ENCODE measurements at regions not wholly inside any gene's neighbourhood (a gene's known extent, or its start where the extent isn't known, plus 50 kb on each side); places are given as distances from the start of the nearest gene placed in this dataset.
"Not testable (repeated sequence)": the region's sequence is repeated elsewhere in the genome, so short reads cannot be mapped to it uniquely, and the experiment has no call there.

DNA sequence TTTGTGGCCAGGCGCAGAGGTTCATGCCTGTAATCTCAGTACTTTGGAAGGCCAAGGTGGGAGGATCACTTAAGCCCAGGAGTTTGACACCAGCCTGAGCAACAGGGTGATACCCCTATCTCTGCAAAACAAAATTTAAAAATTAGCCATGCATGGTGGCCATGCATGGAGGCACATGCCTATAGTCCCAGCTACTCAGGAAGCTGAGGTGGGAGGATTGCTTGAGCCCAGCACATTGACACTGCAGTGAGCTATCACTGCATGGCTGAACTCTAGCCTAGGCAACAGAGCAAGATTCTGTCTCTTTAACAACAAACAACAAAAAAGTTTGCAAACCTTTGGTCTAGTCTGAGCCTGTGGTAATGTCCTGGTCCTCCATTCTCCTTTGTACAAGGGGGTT is 69.2 kb upstream of the CNEP1R1 start:
- Histone ChIP-seq H3K27me3 (ENCODE audit: control insufficient read depth, insufficient read depth, low read length) (no peaks in the 10 kb centered on the region), H3K9me3 (ENCODE audit: control insufficient read depth, low read length) (no peaks in the 10 kb centered on the region), H3K9ac (no peak overlapping the region), H3K27ac (no peak overlapping the region), H3K4me3 (ENCODE audit: low read depth, low read length) (no peak overlapping the region), H3K36me3 (ENCODE audit: control insufficient read depth, insufficient read depth, low read length) (no peaks in the 10 kb centered on the region), H3K79me2 (no peaks in the 10 kb centered on the region), H3K4me2 (ENCODE audit: low read length) (no peak overlapping the region), H3K4me1 (no peaks in the 10 kb centered on the region), H2AFZ (no peak overlapping the region)
- TF ChIP-seq, protein P1, sequence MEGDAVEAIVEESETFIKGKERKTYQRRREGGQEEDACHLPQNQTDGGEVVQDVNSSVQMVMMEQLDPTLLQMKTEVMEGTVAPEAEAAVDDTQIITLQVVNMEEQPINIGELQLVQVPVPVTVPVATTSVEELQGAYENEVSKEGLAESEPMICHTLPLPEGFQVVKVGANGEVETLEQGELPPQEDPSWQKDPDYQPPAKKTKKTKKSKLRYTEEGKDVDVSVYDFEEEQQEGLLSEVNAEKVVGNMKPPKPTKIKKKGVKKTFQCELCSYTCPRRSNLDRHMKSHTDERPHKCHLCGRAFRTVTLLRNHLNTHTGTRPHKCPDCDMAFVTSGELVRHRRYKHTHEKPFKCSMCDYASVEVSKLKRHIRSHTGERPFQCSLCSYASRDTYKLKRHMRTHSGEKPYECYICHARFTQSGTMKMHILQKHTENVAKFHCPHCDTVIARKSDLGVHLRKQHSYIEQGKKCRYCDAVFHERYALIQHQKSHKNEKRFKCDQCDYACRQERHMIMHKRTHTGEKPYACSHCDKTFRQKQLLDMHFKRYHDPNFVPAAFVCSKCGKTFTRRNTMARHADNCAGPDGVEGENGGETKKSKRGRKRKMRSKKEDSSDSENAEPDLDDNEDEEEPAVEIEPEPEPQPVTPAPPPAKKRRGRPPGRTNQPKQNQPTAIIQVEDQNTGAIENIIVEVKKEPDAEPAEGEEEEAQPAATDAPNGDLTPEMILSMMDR (IDR thresholded peaks at IDR 0.05): no peak

DNA sequence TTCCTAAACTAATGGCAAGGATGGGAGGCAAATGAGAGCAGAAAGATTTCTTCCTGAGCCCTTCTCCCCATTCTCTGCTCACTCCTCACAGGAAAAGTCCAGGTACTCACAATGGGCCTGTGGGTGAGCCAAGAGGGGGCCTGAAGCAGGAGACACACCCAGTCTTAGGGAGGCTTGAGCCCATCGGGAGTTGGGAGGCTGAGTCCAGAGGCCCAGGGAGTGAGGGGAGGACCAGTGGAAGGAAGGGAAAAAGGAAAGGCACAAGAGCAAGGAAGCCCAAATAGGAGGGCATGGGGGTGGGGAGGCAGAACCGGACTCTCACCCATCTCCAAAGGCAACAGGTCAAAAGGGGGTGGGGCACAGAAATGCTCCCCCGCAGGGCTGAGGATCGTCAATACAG is 68.1 kb upstream of the CNEP1R1 start:
- Histone ChIP-seq H2AFZ (no peak overlapping the region), H3K9ac (no peak overlapping the region), H3K27ac (no peak overlapping the region), H3K27me3 (ENCODE audit: control insufficient read depth, insufficient read depth, low read length) (no peaks in the 10 kb centered on the region), H3K4me2 (ENCODE audit: low read length) (no peak overlapping the region), H3K4me1 (no peaks in the 10 kb centered on the region), H3K79me2 (no peaks in the 10 kb centered on the region), H3K36me3 (ENCODE audit: control insufficient read depth, insufficient read depth, low read length) (no peaks in the 10 kb centered on the region), H3K4me3 (ENCODE audit: low read depth, low read length) (no peak overlapping the region), H3K9me3 (ENCODE audit: control insufficient read depth, low read length) (no peaks in the 10 kb centered on the region)
- TF ChIP-seq, protein P1 (IDR thresholded peaks at IDR 0.05): no peak

DNA sequence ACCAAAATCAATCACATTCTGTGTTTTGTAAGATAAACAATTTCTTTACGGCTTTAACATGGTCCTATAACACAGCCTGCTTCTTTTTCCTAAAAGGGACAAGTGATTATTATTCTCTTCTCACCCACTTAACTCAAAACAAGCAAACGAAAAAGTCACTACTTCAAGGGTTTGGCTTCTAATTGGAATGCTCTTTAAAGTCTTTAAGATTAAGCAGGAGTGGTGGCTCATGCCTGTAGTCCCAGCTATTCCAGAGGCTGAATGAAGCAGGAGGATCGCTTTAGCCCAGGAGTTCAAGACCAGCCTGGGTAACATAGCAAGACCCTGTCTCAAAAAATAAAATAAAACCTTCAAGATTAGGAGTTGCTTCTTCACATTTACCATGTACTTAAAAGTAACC is 66.6 kb upstream of the CNEP1R1 start:
- H3K79me2 ChIP-seq: no peaks in the 10 kb centered on the region
- H3K9ac ChIP-seq: no peak overlapping the region
- H3K36me3 ChIP-seq (ENCODE audit: control insufficient read depth, insufficient read depth, low read length): no peaks in the 10 kb centered on the region
- TF ChIP-seq, protein P1 (IDR thresholded peaks at IDR 0.05): no peak
- H3K27ac ChIP-seq: no peak overlapping the region
- no peak overlapping the region for H3K4me2 ChIP-seq (ENCODE audit: low read length)
- no peaks in the 10 kb centered on the region for H3K4me1 ChIP-seq
- no peak overlapping the region for H2AFZ ChIP-seq
- H3K9me3 ChIP-seq (ENCODE audit: control insufficient read depth, low read length): no peaks in the 10 kb centered on the region
- H3K27me3 ChIP-seq (ENCODE audit: control insufficient read depth, insufficient read depth, low read length): no peaks in the 10 kb centered on the region
- H3K4me3 ChIP-seq (ENCODE audit: low read depth, low read length): no peak overlapping the region

DNA sequence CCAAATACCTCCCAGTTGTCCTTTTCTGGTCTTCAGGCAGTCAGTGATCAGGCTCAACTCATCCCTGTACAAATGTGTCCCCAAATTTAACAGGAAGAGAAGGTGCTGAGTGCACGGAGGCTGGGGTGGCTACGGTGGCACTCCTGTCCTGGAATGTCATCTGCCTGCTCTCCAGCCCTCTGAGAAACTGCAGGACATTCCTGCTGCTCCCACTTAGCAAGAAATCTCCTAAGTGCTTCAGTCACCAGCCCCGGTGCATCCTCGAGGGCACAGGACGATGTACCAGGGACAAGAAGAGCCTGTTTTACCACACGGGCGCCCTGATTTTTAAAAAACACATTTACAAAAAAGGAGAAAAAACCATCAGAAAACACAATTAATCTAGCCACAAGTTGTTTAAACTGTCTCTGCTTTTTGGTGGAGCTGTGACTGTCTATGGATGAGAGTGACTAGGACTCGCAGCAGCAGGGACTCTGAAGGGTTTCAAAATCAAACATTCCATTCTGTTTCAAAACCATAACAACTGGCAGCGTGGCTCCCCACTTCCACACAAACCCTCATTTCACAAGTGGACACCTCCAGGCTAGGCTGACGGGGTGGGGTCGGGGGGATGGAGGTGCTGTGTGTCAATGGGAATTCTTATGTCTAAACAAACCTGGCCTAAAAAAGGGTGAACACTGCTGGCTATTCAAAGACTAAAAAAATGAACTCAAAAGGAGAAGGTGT is 65.3 kb upstream of the CNEP1R1 start:
- TF ChIP-seq, protein P1 (IDR thresholded peaks at IDR 0.05): no peak
- H3K9me3 ChIP-seq (ENCODE audit: control insufficient read depth, low read length): no peaks in the 10 kb centered on the region
- no peak overlapping the region for H3K27ac ChIP-seq
- no peaks in the 10 kb centered on the region for H3K79me2 ChIP-seq
- no peak overlapping the region for H3K4me2 ChIP-seq (ENCODE audit: low read length)
- no peak overlapping the region for H3K4me3 ChIP-seq (ENCODE audit: low read depth, low read length)
- no peak overlapping the region for H2AFZ ChIP-seq
- H3K4me1 ChIP-seq: no peaks in the 10 kb centered on the region
- no peaks in the 10 kb centered on the region for H3K27me3 ChIP-seq (ENCODE audit: control insufficient read depth, insufficient read depth, low read length)
- no peaks in the 10 kb centered on the region for H3K36me3 ChIP-seq (ENCODE audit: control insufficient read depth, insufficient read depth, low read length)
- H3K9ac ChIP-seq: no peak overlapping the region

DNA sequence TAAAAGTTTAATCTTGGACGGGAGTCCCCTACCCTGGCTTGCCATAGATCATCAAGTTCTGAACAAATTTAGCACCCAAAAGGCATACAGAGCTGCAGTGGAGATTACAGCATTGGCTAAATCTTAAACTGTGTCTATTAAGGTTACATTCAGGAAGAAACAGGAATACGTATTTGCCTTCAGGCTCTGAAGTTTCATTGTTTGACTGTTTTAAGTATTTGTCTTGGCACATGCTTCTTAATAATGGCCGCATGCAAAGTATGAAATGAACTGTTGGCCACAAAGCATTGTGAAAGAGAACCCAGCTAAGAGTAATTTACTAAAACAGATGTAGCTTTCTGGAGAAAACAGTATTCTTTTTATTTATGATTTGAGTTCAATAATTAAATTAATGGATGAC is 63.9 kb upstream of the CNEP1R1 start:
- no peaks in the 10 kb centered on the region for H3K36me3 ChIP-seq (ENCODE audit: control insufficient read depth, insufficient read depth, low read length)
- no peaks in the 10 kb centered on the region for H3K9me3 ChIP-seq (ENCODE audit: control insufficient read depth, low read length)
- H3K27ac ChIP-seq: no peak overlapping the region
- TF ChIP-seq, protein P1 (IDR thresholded peaks at IDR 0.05): no peak
- no peak overlapping the region for H3K9ac ChIP-seq
- no peaks in the 10 kb centered on the region for H3K4me1 ChIP-seq
- no peak overlapping the region for H3K4me2 ChIP-seq (ENCODE audit: low read length)
- no peak overlapping the region for H2AFZ ChIP-seq
- no peak overlapping the region for H3K4me3 ChIP-seq (ENCODE audit: low read depth, low read length)
- no peaks in the 10 kb centered on the region for H3K27me3 ChIP-seq (ENCODE audit: control insufficient read depth, insufficient read depth, low read length)
- no peaks in the 10 kb centered on the region for H3K79me2 ChIP-seq

DNA sequence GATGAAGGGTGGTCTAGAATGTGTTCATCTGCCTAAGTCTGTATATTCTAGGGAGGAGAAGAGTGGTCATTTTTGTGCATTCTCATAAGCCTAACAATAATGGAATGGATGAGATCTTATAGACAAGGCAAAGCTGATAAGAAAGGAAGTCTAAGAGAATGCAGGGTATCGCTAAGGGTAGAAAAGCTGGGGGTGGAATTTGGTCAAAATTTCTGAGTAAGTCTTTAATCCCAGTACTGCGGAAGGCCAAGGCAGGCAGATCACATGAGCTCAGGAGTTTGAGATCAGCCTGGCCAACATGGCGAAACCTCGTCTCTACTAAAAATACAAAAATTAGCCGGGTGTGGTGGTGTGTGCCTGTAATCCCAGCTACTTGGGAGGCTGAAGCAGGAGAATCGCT is 62.5 kb upstream of the CNEP1R1 start:
- not testable (repeated sequence) for H3K4me2 ChIP-seq (ENCODE audit: low read length); H2AFZ ChIP-seq; H3K27ac ChIP-seq; H3K4me1 ChIP-seq; H3K9me3 ChIP-seq (ENCODE audit: control insufficient read depth, low read length); H3K79me2 ChIP-seq; H3K4me3 ChIP-seq (ENCODE audit: low read depth, low read length); H3K36me3 ChIP-seq (ENCODE audit: control insufficient read depth, insufficient read depth, low read length); H3K27me3 ChIP-seq (ENCODE audit: control insufficient read depth, insufficient read depth, low read length); H3K9ac ChIP-seq

Measured in parathyroid adenoma (tissue), 2 donors.